Activated T-helper 2 cell treated with anti-CD3 and anti-CD28 coated beads, Interferon-gamma antibody, Interleukin-2, Interleukin-4, amounts not matched to agents 10 μg/mL and 5 μg/mL and 100 μg/mL, durations not matched to agents 14 hours and 24 hours and 36 hours (primary cell): ENCODE measurements at regions not wholly inside any gene's neighbourhood (a gene's known extent, or its start where the extent isn't known, plus 50 kb on each side); places are given as distances from the start of the nearest gene placed in this dataset.

Source experiments
- DNase-seq: peaks from one replicate; pipeline ENCODE4 v3.0.0; 2021; ENCODE audit warnings: low spot score
- H3K27ac Mint-ChIP-seq: one replicate; pipeline ENCODE4 v1.8.0; 2021; ENCODE audit warnings: mixed read lengths
- H3K27me3 Mint-ChIP-seq: one replicate; pipeline ENCODE4 v1.8.0; 2021; ENCODE audit warnings: low read depth, mixed read lengths
- H3K36me3 Mint-ChIP-seq: one replicate; pipeline ENCODE4 v1.8.0; 2021; ENCODE audit warnings: low read depth, mixed read lengths
- H3K4me1 Mint-ChIP-seq: one replicate; pipeline ENCODE4 v1.8.0; 2021; ENCODE audit warnings: low read depth, mixed read lengths
- H3K4me3 Mint-ChIP-seq: one replicate; pipeline ENCODE4 v1.8.0; 2021; ENCODE audit warnings: low read depth, mild to moderate bottlenecking, moderate library complexity, mixed read lengths
- H3K9me3 Mint-ChIP-seq: one replicate; pipeline ENCODE4 v1.8.0; 2021; ENCODE audit warnings: mixed read lengths
- intact Hi-C: fragments of 100-400 bp; cut with micrococcal nuclease; formaldehyde crosslinking; loops from one replicate; pipeline ENCODE4 v1.15.1; 2023

GRCh38 chr20:11772226-11772730 lies 145.4 kb upstream of the BTBD3 start:
- H3K36me3 Mint-ChIP-seq: no peaks in the 10 kb centered on the region
- no peaks in the 10 kb centered on the region for H3K4me1 Mint-ChIP-seq
- intact Hi-C loops: no loop called here
- no peak overlapping the region for H3K4me3 Mint-ChIP-seq
- H3K27ac Mint-ChIP-seq: no peak overlapping the region
- H3K27me3 Mint-ChIP-seq: no peaks in the 10 kb centered on the region
- H3K9me3 Mint-ChIP-seq: peaks cover 20% of the 10 kb centered on the region
- DNase-seq: no peak

- H3K4me1 Mint-ChIP-seq: peaks cover 5% of the 10 kb centered on the region
- H3K36me3 Mint-ChIP-seq: no peaks in the 10 kb centered on the region
Observed at GRCh38 chr20:11776687-11777086, 141.0 kb upstream of the BTBD3 start.

GRCh38 chr20:11777387-11778205 lies 140.1 kb upstream of the BTBD3 start:
- H3K9me3 Mint-ChIP-seq: peaks cover 6% of the 10 kb centered on the region
- H3K4me3 Mint-ChIP-seq: no peak overlapping the region
- peaks cover 5% of the 10 kb centered on the region for H3K4me1 Mint-ChIP-seq
- H3K36me3 Mint-ChIP-seq: no peaks in the 10 kb centered on the region
- intact Hi-C loops: no loop called here
- no peaks in the 10 kb centered on the region for H3K27me3 Mint-ChIP-seq
- no peak for DNase-seq
- H3K27ac Mint-ChIP-seq: no peak overlapping the region

More at GRCh38 chr20:11776687-11777086, 141.0 kb upstream of the BTBD3 start:
- intact Hi-C loops: no loop called here
- no peak for DNase-seq
- H3K9me3 Mint-ChIP-seq: peaks cover 9% of the 10 kb centered on the region
- no peak overlapping the region for H3K4me3 Mint-ChIP-seq
- no peak overlapping the region for H3K27ac Mint-ChIP-seq
- no peaks in the 10 kb centered on the region for H3K27me3 Mint-ChIP-seq

- Mint-ChIP-seq H3K27me3 (no peaks in the 10 kb centered on the region), H3K36me3 (no peaks in the 10 kb centered on the region), H3K9me3 (peaks cover under 1% of the 10 kb centered on the region), H3K27ac (no peak overlapping the region), H3K4me1 (peaks cover 5% of the 10 kb centered on the region), H3K4me3 (no peak overlapping the region)
- DNase-seq: no peak
- intact Hi-C loops: no loop called here
Observed at GRCh38 chr20:11778206-11778570, 139.5 kb upstream of the BTBD3 start.

GRCh38 chr20:11780765-11781369 lies 136.8 kb upstream of the BTBD3 start:
- Mint-ChIP-seq H3K4me1 (peaks cover 5% of the 10 kb centered on the region), H3K36me3 (no peaks in the 10 kb centered on the region), H3K4me3 (no peak overlapping the region), H3K27ac (no peak overlapping the region), H3K27me3 (no peaks in the 10 kb centered on the region), H3K9me3 (no peaks in the 10 kb centered on the region)
- intact Hi-C loops: no loop called here
- DNase-seq: no peak

- no peaks in the 10 kb centered on the region for H3K27me3 Mint-ChIP-seq
- intact Hi-C loops: no loop called here
Observed at GRCh38 chr20:11783102-11783850, 134.4 kb upstream of the BTBD3 start.

GRCh38 chr20:11785885-11786507 lies 131.7 kb upstream of the BTBD3 start:
- intact Hi-C loops: no loop called here
- no peaks in the 10 kb centered on the region for H3K9me3 Mint-ChIP-seq
- H3K27ac Mint-ChIP-seq: no peak overlapping the region
- no peaks in the 10 kb centered on the region for H3K27me3 Mint-ChIP-seq
- H3K4me3 Mint-ChIP-seq: no peak overlapping the region
- H3K4me1 Mint-ChIP-seq: no peaks in the 10 kb centered on the region
- no peak for DNase-seq
- no peaks in the 10 kb centered on the region for H3K36me3 Mint-ChIP-seq

More at GRCh38 chr20:11783102-11783850, 134.4 kb upstream of the BTBD3 start:
- Mint-ChIP-seq H3K9me3 (no peaks in the 10 kb centered on the region), H3K4me3 (no peak overlapping the region), H3K36me3 (no peaks in the 10 kb centered on the region), H3K4me1 (peaks cover 5% of the 10 kb centered on the region), H3K27ac (no peak overlapping the region)
- DNase-seq: no peak

GRCh38 chr20:11790046-11790445 lies 127.6 kb upstream of the BTBD3 start:
- H3K4me1 Mint-ChIP-seq: no peaks in the 10 kb centered on the region
- intact Hi-C loops: no loop called here

GRCh38 chr20:11791316-11791715 lies 126.4 kb upstream of the BTBD3 start:
- intact Hi-C loops: no loop called here
- Mint-ChIP-seq H3K9me3 (no peaks in the 10 kb centered on the region), H3K27ac (no peak overlapping the region), H3K36me3 (no peaks in the 10 kb centered on the region), H3K4me3 (no peak overlapping the region), H3K27me3 (no peaks in the 10 kb centered on the region), H3K4me1 (no peaks in the 10 kb centered on the region)
- DNase-seq: no peak

More at GRCh38 chr20:11790046-11790445, 127.6 kb upstream of the BTBD3 start:
- no peak for DNase-seq
- H3K9me3 Mint-ChIP-seq: no peaks in the 10 kb centered on the region
- H3K4me3 Mint-ChIP-seq: no peak overlapping the region
- H3K27ac Mint-ChIP-seq: no peak overlapping the region
- no peaks in the 10 kb centered on the region for H3K27me3 Mint-ChIP-seq
- no peaks in the 10 kb centered on the region for H3K36me3 Mint-ChIP-seq

GRCh38 chr20:11791835-11792567 lies 125.7 kb upstream of the BTBD3 start:
- no peak overlapping the region for H3K4me3 Mint-ChIP-seq
- H3K27me3 Mint-ChIP-seq: no peaks in the 10 kb centered on the region
- no peaks in the 10 kb centered on the region for H3K36me3 Mint-ChIP-seq
- H3K9me3 Mint-ChIP-seq: no peaks in the 10 kb centered on the region
- no peak for DNase-seq
- no peaks in the 10 kb centered on the region for H3K4me1 Mint-ChIP-seq
- intact Hi-C loops: no loop called here
- H3K27ac Mint-ChIP-seq: no peak overlapping the region

- Mint-ChIP-seq H3K4me1 (no peaks in the 10 kb centered on the region), H3K4me3 (no peak overlapping the region), H3K27ac (no peak overlapping the region), H3K36me3 (no peaks in the 10 kb centered on the region), H3K9me3 (no peaks in the 10 kb centered on the region), H3K27me3 (no peaks in the 10 kb centered on the region)
- no peak for DNase-seq
- intact Hi-C loops: no loop called here
Observed at GRCh38 chr20:11792568-11792953, 125.1 kb upstream of the BTBD3 start.

GRCh38 chr20:11794525-11794924 lies 123.2 kb upstream of the BTBD3 start:
- no peaks in the 10 kb centered on the region for H3K4me1 Mint-ChIP-seq
- no peak overlapping the region for H3K4me3 Mint-ChIP-seq
- H3K9me3 Mint-ChIP-seq: no peaks in the 10 kb centered on the region
- intact Hi-C loops: no loop called here
- H3K27me3 Mint-ChIP-seq: no peaks in the 10 kb centered on the region
- H3K27ac Mint-ChIP-seq: no peak overlapping the region
- no peak for DNase-seq
- H3K36me3 Mint-ChIP-seq: no peaks in the 10 kb centered on the region
